Progenitor cell of endocrine pancreas (in vitro differentiated cells): ENCODE measurements at regions not wholly inside any gene's neighbourhood (a gene's known extent, or its start where the extent isn't known, plus 50 kb on each side); places are given as distances from the start of the nearest gene placed in this dataset.

Experiments
- DNase-seq: peaks from one replicate; pipeline ENCODE4 v3.0.0; 2021; ENCODE audit warnings: low spot score; ENCODE audit not compliant: unreplicated experiment
- H3K27ac Mint-ChIP-seq: 2 replicates; pipeline ENCODE4 v1.8.0; 2021; ENCODE audit warnings: mild to moderate bottlenecking, moderate library complexity, mixed read lengths
- H3K27me3 Mint-ChIP-seq: 2 replicates; pipeline ENCODE4 v1.8.0; 2021; ENCODE audit warnings: mixed read lengths
- H3K36me3 Mint-ChIP-seq: 2 replicates; pipeline ENCODE4 v1.8.0; 2022; ENCODE audit warnings: mixed read lengths; ENCODE audit not compliant: insufficient read depth
- H3K4me1 Mint-ChIP-seq: 2 replicates; pipeline ENCODE4 v1.8.0; 2021; ENCODE audit warnings: low read depth, mixed read lengths
- H3K4me3 Mint-ChIP-seq: 2 replicates; pipeline ENCODE4 v1.8.0; 2021; ENCODE audit warnings: low read depth, mild to moderate bottlenecking, moderate library complexity, mixed read lengths
- H3K9me3 Mint-ChIP-seq: 2 replicates; pipeline ENCODE4 v1.8.0; 2021; ENCODE audit warnings: low read depth, mixed read lengths
- TF ChIP-seq, protein P1 (sequence below): fragments of 200-600 bp; sonication (generic); IDR thresholded peaks from one replicate; pipeline ENCODE4 v1.5.0; 2021; ENCODE audit warnings: antibody characterized with exemption, mild to moderate bottlenecking; ENCODE audit not compliant: unreplicated experiment

DNA sequence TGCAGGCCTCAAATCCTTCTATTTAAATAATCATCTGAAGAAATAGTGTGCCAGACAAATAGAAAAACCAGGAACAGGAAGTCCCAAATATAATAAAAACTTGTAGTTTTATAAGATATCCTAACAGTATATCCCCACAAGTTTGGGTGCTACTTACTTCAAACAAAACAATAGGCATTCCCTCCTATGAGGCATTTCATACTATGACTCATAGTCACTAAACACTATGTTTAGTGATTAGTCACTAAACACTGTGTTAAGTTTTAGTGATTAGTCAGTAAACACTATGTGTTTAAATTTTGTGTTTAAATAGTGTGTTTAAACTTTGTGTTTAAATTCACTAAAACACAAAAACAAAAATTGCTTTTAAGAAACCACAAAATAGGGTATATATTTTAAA lies 407.0 kb upstream of the CDH19 start:
- Mint-ChIP-seq H3K27ac (no peak overlapping the region), H3K27me3 (no peaks in the 10 kb centered on the region), H3K36me3 (no peaks in the 10 kb centered on the region), H3K4me1 (no peaks in the 10 kb centered on the region), H3K9me3 (no peaks in the 10 kb centered on the region), H3K4me3 (no peak overlapping the region)
- no peak for DNase-seq
- TF ChIP-seq, protein P1, sequence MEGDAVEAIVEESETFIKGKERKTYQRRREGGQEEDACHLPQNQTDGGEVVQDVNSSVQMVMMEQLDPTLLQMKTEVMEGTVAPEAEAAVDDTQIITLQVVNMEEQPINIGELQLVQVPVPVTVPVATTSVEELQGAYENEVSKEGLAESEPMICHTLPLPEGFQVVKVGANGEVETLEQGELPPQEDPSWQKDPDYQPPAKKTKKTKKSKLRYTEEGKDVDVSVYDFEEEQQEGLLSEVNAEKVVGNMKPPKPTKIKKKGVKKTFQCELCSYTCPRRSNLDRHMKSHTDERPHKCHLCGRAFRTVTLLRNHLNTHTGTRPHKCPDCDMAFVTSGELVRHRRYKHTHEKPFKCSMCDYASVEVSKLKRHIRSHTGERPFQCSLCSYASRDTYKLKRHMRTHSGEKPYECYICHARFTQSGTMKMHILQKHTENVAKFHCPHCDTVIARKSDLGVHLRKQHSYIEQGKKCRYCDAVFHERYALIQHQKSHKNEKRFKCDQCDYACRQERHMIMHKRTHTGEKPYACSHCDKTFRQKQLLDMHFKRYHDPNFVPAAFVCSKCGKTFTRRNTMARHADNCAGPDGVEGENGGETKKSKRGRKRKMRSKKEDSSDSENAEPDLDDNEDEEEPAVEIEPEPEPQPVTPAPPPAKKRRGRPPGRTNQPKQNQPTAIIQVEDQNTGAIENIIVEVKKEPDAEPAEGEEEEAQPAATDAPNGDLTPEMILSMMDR: no peak

DNA sequence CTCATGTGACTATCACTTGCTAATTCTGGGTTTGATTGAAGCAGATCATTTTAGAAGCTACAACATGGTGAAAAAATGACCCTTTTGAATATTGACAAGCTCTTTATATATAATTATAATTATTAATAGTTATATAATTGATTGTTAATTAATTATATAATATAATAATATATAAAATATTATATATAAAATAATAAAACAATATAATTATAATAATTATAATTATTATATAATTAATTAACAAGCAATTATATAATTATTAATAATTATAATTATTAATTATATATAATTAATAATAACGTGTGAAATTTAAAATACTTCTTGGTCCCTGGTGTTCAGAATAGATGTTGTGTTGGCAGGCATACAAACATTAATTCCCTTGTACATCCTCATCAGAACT lies 404.1 kb upstream of the CDH19 start:
- no peak overlapping the region for H3K27ac Mint-ChIP-seq
- H3K9me3 Mint-ChIP-seq: no peaks in the 10 kb centered on the region
- H3K36me3 Mint-ChIP-seq: no peaks in the 10 kb centered on the region
- no peak for DNase-seq
- no peak overlapping the region for H3K4me3 Mint-ChIP-seq
- no peaks in the 10 kb centered on the region for H3K4me1 Mint-ChIP-seq
- TF ChIP-seq, protein P1: no peak
- H3K27me3 Mint-ChIP-seq: no peaks in the 10 kb centered on the region

DNA sequence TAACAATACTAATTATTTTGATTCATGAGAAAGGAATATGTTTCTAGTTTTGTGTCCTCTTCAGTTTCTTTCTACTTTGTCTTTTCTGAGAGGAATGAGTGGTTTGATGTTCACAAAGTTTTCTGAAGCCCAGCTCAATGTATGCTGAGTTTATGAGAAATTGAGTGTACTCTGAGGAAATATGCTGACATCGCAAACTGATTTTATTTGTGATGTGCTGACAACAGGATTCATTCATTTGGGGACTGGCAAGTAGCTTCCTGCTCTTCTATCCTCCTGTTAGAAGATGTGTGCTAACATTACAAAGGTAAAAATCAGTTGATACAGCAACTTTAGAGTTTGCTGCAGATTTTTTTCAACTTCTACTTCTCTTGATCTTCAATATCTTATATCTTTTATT lies 403.2 kb upstream of the CDH19 start:
- Mint-ChIP-seq H3K36me3 (no peaks in the 10 kb centered on the region), H3K27me3 (no peaks in the 10 kb centered on the region), H3K9me3 (no peaks in the 10 kb centered on the region), H3K27ac (no peak overlapping the region), H3K4me3 (no peak overlapping the region), H3K4me1 (no peaks in the 10 kb centered on the region)
- no peak for DNase-seq
- TF ChIP-seq, protein P1: no peak

DNA sequence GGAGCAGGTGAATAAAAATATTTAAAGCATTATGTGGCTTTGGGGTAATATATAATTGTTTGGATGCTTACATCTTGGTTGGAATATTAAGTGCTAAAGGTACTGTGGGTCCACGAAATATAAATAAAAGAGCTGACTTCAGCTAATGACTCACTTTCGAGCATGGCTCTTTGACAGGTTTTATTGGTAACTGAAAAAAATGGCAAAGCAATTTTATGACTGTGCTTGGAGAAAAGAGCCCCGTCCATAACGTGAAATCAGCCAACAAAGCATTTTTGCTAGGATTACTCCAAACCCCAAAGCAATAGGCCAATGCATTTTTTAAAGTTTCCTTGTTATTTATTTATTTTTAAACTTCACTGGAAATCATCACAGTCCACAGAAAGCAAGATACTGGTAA lies 397.2 kb upstream of the CDH19 start:
- peaks cover 6% of the 10 kb centered on the region for H3K4me1 Mint-ChIP-seq
- no peaks in the 10 kb centered on the region for H3K27me3 Mint-ChIP-seq
- H3K4me3 Mint-ChIP-seq: no peak overlapping the region
- no peaks in the 10 kb centered on the region for H3K36me3 Mint-ChIP-seq
- DNase-seq: no peak
- TF ChIP-seq, protein P1: no peak
- H3K27ac Mint-ChIP-seq: no peak overlapping the region
- no peaks in the 10 kb centered on the region for H3K9me3 Mint-ChIP-seq

DNA sequence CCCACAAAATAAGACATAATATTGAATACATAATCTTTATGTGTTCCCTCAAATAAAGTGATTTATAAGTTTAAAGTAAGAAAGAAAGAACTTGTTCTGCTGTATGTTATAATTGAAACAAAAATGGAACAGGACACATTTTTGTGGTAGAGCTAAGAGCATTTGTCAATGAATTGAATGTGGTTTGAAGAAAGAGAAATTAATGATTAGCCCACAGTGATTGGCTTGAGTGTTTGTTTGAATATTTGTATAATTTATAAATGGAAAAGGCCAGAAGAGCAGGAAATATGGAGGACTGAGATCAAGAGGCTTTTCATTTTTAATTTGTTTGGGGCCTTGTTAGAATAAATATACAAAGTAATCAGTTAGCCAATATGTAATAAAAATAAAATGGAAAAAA lies 395.1 kb upstream of the CDH19 start:
- no peaks in the 10 kb centered on the region for H3K9me3 Mint-ChIP-seq
- TF ChIP-seq, protein P1: no peak
- H3K27ac Mint-ChIP-seq: no peak overlapping the region
- no peak overlapping the region for H3K4me3 Mint-ChIP-seq
- no peaks in the 10 kb centered on the region for H3K36me3 Mint-ChIP-seq
- no peak for DNase-seq
- H3K4me1 Mint-ChIP-seq: peaks cover 6% of the 10 kb centered on the region
- H3K27me3 Mint-ChIP-seq: no peaks in the 10 kb centered on the region
